ENCODE measurements at regions not wholly inside any gene's neighbourhood (a gene's known extent, or its start where the extent isn't known, plus 50 kb on each side); places are given as distances from the start of the nearest gene placed in this dataset.
"Not testable (repeated sequence)": the region's sequence is repeated elsewhere in the genome, so short reads cannot be mapped to it uniquely, and the experiment has no call there.

- TF ChIP-seq TCF7 (CRISPR knock-in tag; IDR thresholded peaks at IDR 0.05; ENCODE audit: low read depth); CTCF (IDR thresholded peaks at IDR 0.05); SP1 (CRISPR knock-in tag; conservative IDR thresholded peaks at IDR 0.05): not testable (repeated sequence)
- TF ChIP-seq, protein P1, sequence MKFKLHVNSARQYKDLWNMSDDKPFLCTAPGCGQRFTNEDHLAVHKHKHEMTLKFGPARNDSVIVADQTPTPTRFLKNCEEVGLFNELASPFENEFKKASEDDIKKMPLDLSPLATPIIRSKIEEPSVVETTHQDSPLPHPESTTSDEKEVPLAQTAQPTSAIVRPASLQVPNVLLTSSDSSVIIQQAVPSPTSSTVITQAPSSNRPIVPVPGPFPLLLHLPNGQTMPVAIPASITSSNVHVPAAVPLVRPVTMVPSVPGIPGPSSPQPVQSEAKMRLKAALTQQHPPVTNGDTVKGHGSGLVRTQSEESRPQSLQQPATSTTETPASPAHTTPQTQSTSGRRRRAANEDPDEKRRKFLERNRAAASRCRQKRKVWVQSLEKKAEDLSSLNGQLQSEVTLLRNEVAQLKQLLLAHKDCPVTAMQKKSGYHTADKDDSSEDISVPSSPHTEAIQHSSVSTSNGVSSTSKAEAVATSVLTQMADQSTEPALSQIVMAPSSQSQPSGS (CRISPR knock-in tag; IDR thresholded peaks at IDR 0.05; ENCODE audit: borderline replicate concordance, low read depth) = not testable (repeated sequence)
Measured at GRCh38 chr2:219751121-219751520, 123.7 kb downstream of the SLC4A3 start.

Measured in WTC11 (cell line).